ENCODE measurements at regions not wholly inside any gene's neighbourhood (a gene's known extent, or its start where the extent isn't known, plus 50 kb on each side); places are given as distances from the start of the nearest gene placed in this dataset.

GRCh38 chr14:101064121-101064661, 160.7 kb upstream of the RTL1 start:
- TF ChIP-seq, protein P1, sequence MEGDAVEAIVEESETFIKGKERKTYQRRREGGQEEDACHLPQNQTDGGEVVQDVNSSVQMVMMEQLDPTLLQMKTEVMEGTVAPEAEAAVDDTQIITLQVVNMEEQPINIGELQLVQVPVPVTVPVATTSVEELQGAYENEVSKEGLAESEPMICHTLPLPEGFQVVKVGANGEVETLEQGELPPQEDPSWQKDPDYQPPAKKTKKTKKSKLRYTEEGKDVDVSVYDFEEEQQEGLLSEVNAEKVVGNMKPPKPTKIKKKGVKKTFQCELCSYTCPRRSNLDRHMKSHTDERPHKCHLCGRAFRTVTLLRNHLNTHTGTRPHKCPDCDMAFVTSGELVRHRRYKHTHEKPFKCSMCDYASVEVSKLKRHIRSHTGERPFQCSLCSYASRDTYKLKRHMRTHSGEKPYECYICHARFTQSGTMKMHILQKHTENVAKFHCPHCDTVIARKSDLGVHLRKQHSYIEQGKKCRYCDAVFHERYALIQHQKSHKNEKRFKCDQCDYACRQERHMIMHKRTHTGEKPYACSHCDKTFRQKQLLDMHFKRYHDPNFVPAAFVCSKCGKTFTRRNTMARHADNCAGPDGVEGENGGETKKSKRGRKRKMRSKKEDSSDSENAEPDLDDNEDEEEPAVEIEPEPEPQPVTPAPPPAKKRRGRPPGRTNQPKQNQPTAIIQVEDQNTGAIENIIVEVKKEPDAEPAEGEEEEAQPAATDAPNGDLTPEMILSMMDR (IDR thresholded peaks at IDR 0.05; ENCODE audit: low read depth, low read length), result no peak
- no peak for TF ChIP-seq EZH2phosphoT487 (IDR thresholded peaks at IDR 0.05; ENCODE audit: low read depth)

All from OCI-LY3 (cell line).